K562 (cell line): ENCODE measurements at regions not wholly inside any gene's neighbourhood (a gene's known extent, or its start where the extent isn't known, plus 50 kb on each side); places are given as distances from the start of the nearest gene placed in this dataset.

Experiments
- ARNT ChIP-seq, 2 experiments: fragments of 450-650 bp; IDR thresholded peaks; 2 replicates each; pipeline ENCODE4 v1.6.1; 2016; ENCODE audit warnings: mild to moderate bottlenecking in 1 of 2
- BDP1 ChIP-seq: IDR thresholded peaks from 3 replicates; pipeline ENCODE4 v1.6.1; 2011; ENCODE audit not compliant: insufficient read length, insufficient read depth
- CBFB ChIP-seq: sonication (generic); formaldehyde crosslinking; IDR thresholded peaks from 2 replicates; pipeline ENCODE4 v1.4.0; 2020; ENCODE audit warnings: mild to moderate bottlenecking, missing genetic modification reagents
- CEBPB ChIP-seq: fragments of 450-650 bp; IDR thresholded peaks from 2 replicates; pipeline ENCODE4 v1.6.1; 2016; ENCODE audit warnings: missing genetic modification characterization, missing compliant biosample characterization
- CEBPG ChIP-seq, 3 experiments: fragments of 200-800 bp in 1 of 3; sonication (Bioruptor generic) in 1 of 3; sonication (generic) in 1 of 3; formaldehyde crosslinking in 1 of 3; IDR thresholded peaks in 2 of 3; conservative IDR thresholded peaks in 1 of 3; 2 replicates each; pipeline versions ENCODE4 v1.6.1 to v1.8.0; 2016 to 2022; ENCODE audit warnings: missing compliant biosample characterization in 2 of 3, missing genetic modification characterization in 2 of 3, mild to moderate bottlenecking in 1 of 3, missing genetic modification reagents in 1 of 3
- CREBBP ChIP-seq: IDR thresholded peaks from one replicate; pipeline ENCODE4 v1.6.1; 2012; ENCODE audit warnings: low read depth, mild to moderate bottlenecking, control low read depth, inconsistent platforms, low read length
- DIDO1 ChIP-seq: fragments of 450-650 bp; IDR thresholded peaks from 2 replicates; pipeline ENCODE4 v1.6.1; 2016; ENCODE audit warnings: low read depth, missing biosample characterization, missing genetic modification characterization
- EHMT2 ChIP-seq: fragments of 450-650 bp; IDR thresholded peaks from 2 replicates; pipeline ENCODE4 v1.6.1; 2018; ENCODE audit warnings: antibody characterized with exemption
- MCM7 ChIP-seq, 2 experiments: fragments of 450-650 bp; IDR thresholded peaks; 2 replicates each; pipeline ENCODE4 v1.6.1; 2016 to 2018
- NUFIP1 ChIP-seq: fragments of 450-650 bp; IDR thresholded peaks from 2 replicates; pipeline ENCODE4 v1.6.1; 2018; ENCODE audit not compliant: partially characterized antibody
- SMARCE1 ChIP-seq: fragments of 450-650 bp; IDR thresholded peaks from 2 replicates; pipeline ENCODE4 v1.7.1; 2016; ENCODE audit warnings: mild to moderate bottlenecking
- TAL1 ChIP-seq: fragments of 450-650 bp; IDR thresholded peaks from 2 replicates; pipeline ENCODE4 v1.6.1; 2016; ENCODE audit warnings: mild to moderate bottlenecking
- TEAD4 ChIP-seq, 2 experiments: sonication (generic) in 1 of 2; formaldehyde crosslinking in 1 of 2; IDR thresholded peaks; 2 replicates each; pipeline versions ENCODE4 v1.6.1 to v1.8.0; 2012 to 2022; ENCODE audit warnings: borderline replicate concordance in 1 of 2, inconsistent platforms in 1 of 2, low read length in 1 of 2, mild to moderate bottlenecking in 1 of 2, missing genetic modification reagents in 1 of 2
- ZFP36 ChIP-seq: fragments of 150-350 bp; IDR thresholded peaks from 2 replicates; pipeline ENCODE4 v1.6.1; 2018; ENCODE audit warnings: low read length, low read depth; ENCODE audit not compliant: partially characterized antibody
- ZNF12 ChIP-seq: sonication (generic); formaldehyde crosslinking; IDR thresholded peaks from 2 replicates; pipeline ENCODE4 v1.4.0; 2020; ENCODE audit warnings: mild to moderate bottlenecking, missing genetic modification reagents
- ZNF436 ChIP-seq: fragments of 250-450, 450-650 bp; sonication (Bioruptor Pico); formaldehyde crosslinking; IDR thresholded peaks from 2 replicates; pipeline ENCODE4 v1.7.0; 2020; ENCODE audit warnings: mild to moderate bottlenecking
- ZNF707 ChIP-seq: fragments of 250-450 bp; sonication (Bioruptor Pico); conservative IDR thresholded peaks from 2 replicates; pipeline ENCODE4 v1.8.0; 2022; ENCODE audit warnings: inconsistent platforms, mild to moderate bottlenecking, moderate library complexity
- ZNF76 ChIP-seq: fragments of 250-450 bp; sonication (Bioruptor Pico); IDR thresholded peaks from 2 replicates; pipeline ENCODE4 v1.4.0; 2020; ENCODE audit warnings: mild to moderate bottlenecking, moderate library complexity, borderline replicate concordance
- ZNF79 ChIP-seq: fragments of 250-450 bp; sonication (Bioruptor Pico); IDR thresholded peaks from 2 replicates; pipeline ENCODE4 v1.4.0; 2020; ENCODE audit warnings: low read depth, mild to moderate bottlenecking, moderate library complexity
- TF ChIP-seq, protein P1 (sequence below): sonication (generic); formaldehyde crosslinking; IDR thresholded peaks from 2 replicates; pipeline ENCODE4 v1.8.1; 2023; ENCODE audit warnings: mild to moderate bottlenecking, missing genetic modification reagents, moderate library complexity
- TF ChIP-seq, protein P2 (sequence below): fragments of 250-450 bp; sonication (Bioruptor Pico); IDR thresholded peaks from 2 replicates; pipeline ENCODE4 v1.5.0; 2021
- TF ChIP-seq, protein P3 (sequence below): sonication (generic); formaldehyde crosslinking; IDR thresholded peaks from 2 replicates; pipeline ENCODE4 v1.8.0; 2022; ENCODE audit warnings: mild to moderate bottlenecking, missing genetic modification reagents
- TF ChIP-seq, protein P4 (sequence below): fragments of 450-650 bp; formaldehyde crosslinking; IDR thresholded peaks from 2 replicates; pipeline ENCODE4 v1.4.0; 2020; ENCODE audit warnings: mild to moderate bottlenecking

DNA sequence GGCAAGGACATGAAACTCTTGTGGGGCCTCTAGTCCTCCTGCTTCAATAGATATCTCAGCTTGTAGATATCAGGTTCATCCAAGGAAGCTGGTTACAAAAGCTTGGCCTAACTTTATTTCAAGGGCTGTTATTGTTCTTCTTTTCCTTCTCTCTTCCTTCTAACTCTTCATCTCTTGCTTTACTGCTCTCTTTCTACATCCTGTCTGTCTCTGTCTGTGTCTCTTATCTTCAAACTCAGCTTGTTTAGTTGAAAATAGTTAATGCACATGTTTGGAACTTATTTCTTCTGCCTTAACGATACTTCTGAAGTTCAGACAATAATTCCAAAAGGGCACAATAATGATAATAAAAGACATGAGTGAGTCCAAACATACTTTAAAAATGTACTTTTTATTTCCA lies 393.9 kb downstream of the NXPH1 start (continued):
- TF ChIP-seq CEBPG (CRISPR knock-in tag; IDR thresholded peaks at IDR 0.05) (no peak), CEBPG (tag; conservative IDR thresholded peaks at IDR 0.05 in 1 of 2, IDR thresholded peaks at IDR 0.05 in 1 of 2) (no peak), EHMT2 (0 out of 2 replicates have a peak, but pooled peaks have one; percentile 15), BDP1 (no peak), ZNF707 (CRISPR knock-in tag) (no peak), CEBPB (tag) (no peak), SMARCE1 (0 out of 2 replicates have a peak, but pooled peaks have one; percentile 21), MCM7 (IDR thresholded peaks at IDR 0.05) (no peak), ARNT (IDR thresholded peaks at IDR 0.05) (no peak), TEAD4 (IDR thresholded peaks at IDR 0.05; ENCODE audit: low read length) (peak; percentile 35; the same call in 1 of the 2 replicates), TEAD4 (CRISPR knock-in tag; IDR thresholded peaks at IDR 0.05; ENCODE audit: borderline replicate concordance) (no peak), TAL1 (peak; percentile 51), NUFIP1 (no peak), ZNF436 (no peak), ZNF76 (CRISPR knock-in tag) (no peak), ZNF79 (CRISPR knock-in tag) (no peak), DIDO1 (tag) (no peak), ZNF12 (CRISPR knock-in tag) (no peak), CBFB (CRISPR knock-in tag) (no peak), CREBBP (no peak), ZFP36 (no peak)
- TF ChIP-seq, protein P1, sequence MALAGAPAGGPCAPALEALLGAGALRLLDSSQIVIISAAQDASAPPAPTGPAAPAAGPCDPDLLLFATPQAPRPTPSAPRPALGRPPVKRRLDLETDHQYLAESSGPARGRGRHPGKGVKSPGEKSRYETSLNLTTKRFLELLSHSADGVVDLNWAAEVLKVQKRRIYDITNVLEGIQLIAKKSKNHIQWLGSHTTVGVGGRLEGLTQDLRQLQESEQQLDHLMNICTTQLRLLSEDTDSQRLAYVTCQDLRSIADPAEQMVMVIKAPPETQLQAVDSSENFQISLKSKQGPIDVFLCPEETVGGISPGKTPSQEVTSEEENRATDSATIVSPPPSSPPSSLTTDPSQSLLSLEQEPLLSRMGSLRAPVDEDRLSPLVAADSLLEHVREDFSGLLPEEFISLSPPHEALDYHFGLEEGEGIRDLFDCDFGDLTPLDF (CRISPR knock-in tag) = no peak
- TF ChIP-seq, protein P2, sequence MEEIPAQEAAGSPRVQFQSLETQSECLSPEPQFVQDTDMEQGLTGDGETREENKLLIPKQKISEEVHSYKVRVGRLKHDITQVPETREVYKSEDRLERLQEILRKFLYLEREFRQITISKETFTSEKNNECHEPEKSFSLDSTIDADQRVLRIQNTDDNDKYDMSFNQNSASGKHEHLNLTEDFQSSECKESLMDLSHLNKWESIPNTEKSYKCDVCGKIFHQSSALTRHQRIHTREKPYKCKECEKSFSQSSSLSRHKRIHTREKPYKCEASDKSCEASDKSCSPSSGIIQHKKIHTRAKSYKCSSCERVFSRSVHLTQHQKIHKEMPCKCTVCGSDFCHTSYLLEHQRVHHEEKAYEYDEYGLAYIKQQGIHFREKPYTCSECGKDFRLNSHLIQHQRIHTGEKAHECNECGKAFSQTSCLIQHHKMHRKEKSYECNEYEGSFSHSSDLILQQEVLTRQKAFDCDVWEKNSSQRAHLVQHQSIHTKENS (CRISPR knock-in tag) = no peak
- TF ChIP-seq, protein P3, sequence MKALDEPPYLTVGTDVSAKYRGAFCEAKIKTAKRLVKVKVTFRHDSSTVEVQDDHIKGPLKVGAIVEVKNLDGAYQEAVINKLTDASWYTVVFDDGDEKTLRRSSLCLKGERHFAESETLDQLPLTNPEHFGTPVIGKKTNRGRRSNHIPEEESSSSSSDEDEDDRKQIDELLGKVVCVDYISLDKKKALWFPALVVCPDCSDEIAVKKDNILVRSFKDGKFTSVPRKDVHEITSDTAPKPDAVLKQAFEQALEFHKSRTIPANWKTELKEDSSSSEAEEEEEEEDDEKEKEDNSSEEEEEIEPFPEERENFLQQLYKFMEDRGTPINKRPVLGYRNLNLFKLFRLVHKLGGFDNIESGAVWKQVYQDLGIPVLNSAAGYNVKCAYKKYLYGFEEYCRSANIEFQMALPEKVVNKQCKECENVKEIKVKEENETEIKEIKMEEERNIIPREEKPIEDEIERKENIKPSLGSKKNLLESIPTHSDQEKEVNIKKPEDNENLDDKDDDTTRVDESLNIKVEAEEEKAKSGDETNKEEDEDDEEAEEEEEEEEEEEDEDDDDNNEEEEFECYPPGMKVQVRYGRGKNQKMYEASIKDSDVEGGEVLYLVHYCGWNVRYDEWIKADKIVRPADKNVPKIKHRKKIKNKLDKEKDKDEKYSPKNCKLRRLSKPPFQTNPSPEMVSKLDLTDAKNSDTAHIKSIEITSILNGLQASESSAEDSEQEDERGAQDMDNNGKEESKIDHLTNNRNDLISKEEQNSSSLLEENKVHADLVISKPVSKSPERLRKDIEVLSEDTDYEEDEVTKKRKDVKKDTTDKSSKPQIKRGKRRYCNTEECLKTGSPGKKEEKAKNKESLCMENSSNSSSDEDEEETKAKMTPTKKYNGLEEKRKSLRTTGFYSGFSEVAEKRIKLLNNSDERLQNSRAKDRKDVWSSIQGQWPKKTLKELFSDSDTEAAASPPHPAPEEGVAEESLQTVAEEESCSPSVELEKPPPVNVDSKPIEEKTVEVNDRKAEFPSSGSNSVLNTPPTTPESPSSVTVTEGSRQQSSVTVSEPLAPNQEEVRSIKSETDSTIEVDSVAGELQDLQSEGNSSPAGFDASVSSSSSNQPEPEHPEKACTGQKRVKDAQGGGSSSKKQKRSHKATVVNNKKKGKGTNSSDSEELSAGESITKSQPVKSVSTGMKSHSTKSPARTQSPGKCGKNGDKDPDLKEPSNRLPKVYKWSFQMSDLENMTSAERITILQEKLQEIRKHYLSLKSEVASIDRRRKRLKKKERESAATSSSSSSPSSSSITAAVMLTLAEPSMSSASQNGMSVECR = no peak
- TF ChIP-seq, protein P4, sequence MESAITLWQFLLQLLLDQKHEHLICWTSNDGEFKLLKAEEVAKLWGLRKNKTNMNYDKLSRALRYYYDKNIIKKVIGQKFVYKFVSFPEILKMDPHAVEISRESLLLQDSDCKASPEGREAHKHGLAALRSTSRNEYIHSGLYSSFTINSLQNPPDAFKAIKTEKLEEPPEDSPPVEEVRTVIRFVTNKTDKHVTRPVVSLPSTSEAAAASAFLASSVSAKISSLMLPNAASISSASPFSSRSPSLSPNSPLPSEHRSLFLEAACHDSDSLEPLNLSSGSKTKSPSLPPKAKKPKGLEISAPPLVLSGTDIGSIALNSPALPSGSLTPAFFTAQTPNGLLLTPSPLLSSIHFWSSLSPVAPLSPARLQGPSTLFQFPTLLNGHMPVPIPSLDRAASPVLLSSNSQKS = no peak
